Duodenal mucosa (tissue), 2 donors: ENCODE measurements at regions not wholly inside any gene's neighbourhood (a gene's known extent, or its start where the extent isn't known, plus 50 kb on each side); places are given as distances from the start of the nearest gene placed in this dataset.

Experiments
- H3K27ac ChIP-seq: one replicate; pipeline ENCODE4 v1.7.0; 2013; ENCODE audit warnings: low read depth, low read length
- H3K27me3 ChIP-seq, 2 donors: one replicate each; pipeline ENCODE4 v1.7.0; 2013; ENCODE audit warnings: low read length in 2 of 2, control low read depth in 1 of 2; ENCODE audit not compliant: insufficient read depth in 2 of 2, control insufficient read depth in 1 of 2
- H3K36me3 ChIP-seq, 2 donors: one replicate each; pipeline ENCODE4 v1.7.0; 2013; ENCODE audit warnings: low read length in 2 of 2, control low read depth in 1 of 2; ENCODE audit not compliant: insufficient read depth in 2 of 2, control insufficient read depth in 1 of 2
- H3K4me1 ChIP-seq, 2 donors: one replicate each; pipeline ENCODE4 v1.7.0; 2013; ENCODE audit warnings: low read length in 2 of 2, control low read depth in 1 of 2; ENCODE audit not compliant: insufficient read depth in 2 of 2, control insufficient read depth in 1 of 2
- H3K4me3 ChIP-seq, 2 donors: one replicate each; pipeline ENCODE4 v1.7.0; 2013; ENCODE audit warnings: low read length in 2 of 2, low read depth in 1 of 2
- H3K9ac ChIP-seq, 2 donors: one replicate each; pipeline ENCODE4 v1.7.0; 2013; ENCODE audit warnings: low read length in 2 of 2, low read depth in 1 of 2
- H3K9me3 ChIP-seq, 2 donors: one replicate each; pipeline ENCODE4 v1.7.0; 2013; ENCODE audit warnings: low read length in 2 of 2, control low read depth in 1 of 2; ENCODE audit not compliant: control insufficient read depth in 1 of 2

GRCh38 chr10:2813693-2814092 is 253.7 kb upstream of the PFKP start:
- H3K27me3 ChIP-seq: no peaks in the 10 kb centered on the region

GRCh38 chr10:2813286-2813685 is 254.1 kb upstream of the PFKP start:
- no peaks in the 10 kb centered on the region for H3K4me1 ChIP-seq
- no peak overlapping the region for H3K4me3 ChIP-seq
- H3K27me3 ChIP-seq: no peaks in the 10 kb centered on the region

More at GRCh38 chr10:2813693-2814092, 253.7 kb upstream of the PFKP start:
- H3K36me3 ChIP-seq: no peaks in the 10 kb centered on the region
- H3K9me3 ChIP-seq: no peaks in the 10 kb centered on the region
- no peak overlapping the region for H3K4me3 ChIP-seq
- no peak overlapping the region for H3K27ac ChIP-seq
- no peak overlapping the region for H3K9ac ChIP-seq
- H3K4me1 ChIP-seq: no peaks in the 10 kb centered on the region

GRCh38 chr10:2812631-2813030 is 254.7 kb upstream of the PFKP start:
- Histone ChIP-seq H3K9me3 (no peaks in the 10 kb centered on the region), H3K4me3 (no peak overlapping the region), H3K9ac (no peak overlapping the region), H3K27ac (no peak overlapping the region), H3K36me3 (no peaks in the 10 kb centered on the region), H3K4me1 (no peaks in the 10 kb centered on the region), H3K27me3 (no peaks in the 10 kb centered on the region)

More at GRCh38 chr10:2813286-2813685, 254.1 kb upstream of the PFKP start:
- H3K36me3 ChIP-seq: no peaks in the 10 kb centered on the region
- no peaks in the 10 kb centered on the region for H3K9me3 ChIP-seq
- H3K27ac ChIP-seq: no peak overlapping the region
- H3K9ac ChIP-seq: no peak overlapping the region

- Histone ChIP-seq H3K4me1 (no peaks in the 10 kb centered on the region), H3K9me3 (no peaks in the 10 kb centered on the region), H3K9ac (no peak overlapping the region), H3K27ac (no peak overlapping the region), H3K36me3 (no peaks in the 10 kb centered on the region), H3K27me3 (no peaks in the 10 kb centered on the region), H3K4me3 (no peak overlapping the region)
Measured at GRCh38 chr10:2800178-2800577, 267.2 kb upstream of the PFKP start.

GRCh38 chr10:2798336-2799022 is 268.9 kb upstream of the PFKP start:
- Histone ChIP-seq H3K36me3 (no peaks in the 10 kb centered on the region), H3K4me3 (no peak overlapping the region), H3K27ac (no peak overlapping the region), H3K27me3 (no peaks in the 10 kb centered on the region), H3K9ac (no peak overlapping the region), H3K4me1 (no peaks in the 10 kb centered on the region), H3K9me3 (no peaks in the 10 kb centered on the region)

GRCh38 chr10:2791774-2792443 is 275.4 kb upstream of the PFKP start:
- H3K4me3 ChIP-seq: no peak overlapping the region
- no peak overlapping the region for H3K9ac ChIP-seq
- no peaks in the 10 kb centered on the region for H3K4me1 ChIP-seq
- no peaks in the 10 kb centered on the region for H3K36me3 ChIP-seq
- H3K27me3 ChIP-seq: no peaks in the 10 kb centered on the region
- no peak overlapping the region for H3K27ac ChIP-seq
- H3K9me3 ChIP-seq: no peaks in the 10 kb centered on the region

GRCh38 chr10:2790396-2791188 is 276.8 kb upstream of the PFKP start:
- H3K36me3 ChIP-seq: no peaks in the 10 kb centered on the region
- no peak overlapping the region for H3K27ac ChIP-seq
- no peaks in the 10 kb centered on the region for H3K27me3 ChIP-seq
- H3K4me1 ChIP-seq: no peaks in the 10 kb centered on the region
- no peak overlapping the region for H3K4me3 ChIP-seq
- no peak overlapping the region for H3K9ac ChIP-seq
- no peaks in the 10 kb centered on the region for H3K9me3 ChIP-seq

GRCh38 chr10:2786251-2786650 is 281.1 kb upstream of the PFKP start:
- Histone ChIP-seq H3K4me3 (no peak overlapping the region), H3K9me3 (no peaks in the 10 kb centered on the region), H3K4me1 (no peaks in the 10 kb centered on the region), H3K27me3 (no peaks in the 10 kb centered on the region), H3K9ac (no peak overlapping the region), H3K36me3 (no peaks in the 10 kb centered on the region), H3K27ac (no peak overlapping the region)

- H3K9ac ChIP-seq: no peak overlapping the region
- H3K4me1 ChIP-seq: no peaks in the 10 kb centered on the region
- no peaks in the 10 kb centered on the region for H3K27me3 ChIP-seq
- H3K4me3 ChIP-seq: no peak overlapping the region
- H3K9me3 ChIP-seq: no peaks in the 10 kb centered on the region
- no peak overlapping the region for H3K27ac ChIP-seq
- H3K36me3 ChIP-seq: no peaks in the 10 kb centered on the region
Measured at GRCh38 chr10:2784766-2785165, 282.6 kb upstream of the PFKP start.

GRCh38 chr10:2782950-2783349 is 284.4 kb upstream of the PFKP start:
- Histone ChIP-seq H3K27ac (no peak overlapping the region), H3K36me3 (no peaks in the 10 kb centered on the region), H3K9me3 (no peaks in the 10 kb centered on the region), H3K9ac (no peak overlapping the region), H3K27me3 (no peaks in the 10 kb centered on the region), H3K4me1 (no peaks in the 10 kb centered on the region), H3K4me3 (no peak overlapping the region)
